ENCODE measurements at regions not wholly inside any gene's neighbourhood (a gene's known extent, or its start where the extent isn't known, plus 50 kb on each side); places are given as distances from the start of the nearest gene placed in this dataset.

DNA sequence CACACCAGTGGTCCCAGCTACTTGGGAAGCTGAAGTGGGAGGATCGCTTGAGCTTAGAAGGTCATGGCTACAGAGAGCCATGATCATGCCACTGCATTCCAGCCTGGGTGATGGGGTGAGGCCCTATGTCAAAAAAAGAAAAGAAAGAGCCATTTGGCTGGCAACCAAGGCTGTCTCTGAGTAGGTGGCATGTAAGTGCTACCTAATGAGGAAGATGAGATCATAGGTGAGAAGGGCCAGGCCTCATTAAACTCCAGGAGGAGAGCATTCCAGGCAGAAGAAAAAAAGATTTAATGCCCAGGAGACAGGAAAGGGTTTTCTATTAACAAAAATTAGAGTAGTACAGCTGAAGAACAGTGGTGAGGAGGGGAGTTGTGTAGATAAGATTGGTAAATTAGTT lies 103.4 kb upstream of the ZNF678 start:
- no peak for DNase-seq (ENCODE audit: low spot score)
- ATAC-seq (ENCODE audit: low FRiP score) = no peak
- TF ChIP-seq, protein P1, sequence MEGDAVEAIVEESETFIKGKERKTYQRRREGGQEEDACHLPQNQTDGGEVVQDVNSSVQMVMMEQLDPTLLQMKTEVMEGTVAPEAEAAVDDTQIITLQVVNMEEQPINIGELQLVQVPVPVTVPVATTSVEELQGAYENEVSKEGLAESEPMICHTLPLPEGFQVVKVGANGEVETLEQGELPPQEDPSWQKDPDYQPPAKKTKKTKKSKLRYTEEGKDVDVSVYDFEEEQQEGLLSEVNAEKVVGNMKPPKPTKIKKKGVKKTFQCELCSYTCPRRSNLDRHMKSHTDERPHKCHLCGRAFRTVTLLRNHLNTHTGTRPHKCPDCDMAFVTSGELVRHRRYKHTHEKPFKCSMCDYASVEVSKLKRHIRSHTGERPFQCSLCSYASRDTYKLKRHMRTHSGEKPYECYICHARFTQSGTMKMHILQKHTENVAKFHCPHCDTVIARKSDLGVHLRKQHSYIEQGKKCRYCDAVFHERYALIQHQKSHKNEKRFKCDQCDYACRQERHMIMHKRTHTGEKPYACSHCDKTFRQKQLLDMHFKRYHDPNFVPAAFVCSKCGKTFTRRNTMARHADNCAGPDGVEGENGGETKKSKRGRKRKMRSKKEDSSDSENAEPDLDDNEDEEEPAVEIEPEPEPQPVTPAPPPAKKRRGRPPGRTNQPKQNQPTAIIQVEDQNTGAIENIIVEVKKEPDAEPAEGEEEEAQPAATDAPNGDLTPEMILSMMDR (IDR thresholded peaks at IDR 0.05) = no peak

DNA sequence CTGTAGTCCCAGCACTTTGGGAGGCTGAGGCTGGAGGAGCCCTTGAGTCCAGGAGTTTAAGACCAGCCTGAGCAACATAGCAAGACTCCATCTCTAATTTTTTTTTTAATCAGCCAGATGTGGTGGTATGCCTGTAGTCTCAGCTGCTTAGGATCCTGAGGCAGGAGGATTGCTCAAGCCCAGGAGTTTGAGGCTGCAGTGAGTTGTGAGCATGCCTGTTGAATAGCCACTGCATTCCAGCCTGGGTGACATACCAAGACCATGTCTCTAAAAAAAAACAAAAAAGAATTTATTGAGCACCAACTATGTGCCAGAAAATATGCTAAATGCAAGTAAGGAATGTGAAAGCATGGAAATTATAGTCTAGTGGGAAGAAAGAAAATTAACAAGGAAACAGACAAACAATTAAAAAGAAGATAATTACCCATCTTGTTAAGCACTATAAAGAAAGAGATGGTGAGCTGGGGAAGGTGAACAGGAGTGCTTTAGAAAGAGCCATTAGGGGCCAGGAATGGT lies 104.0 kb upstream of the ZNF678 start:
- ATAC-seq (ENCODE audit: low FRiP score) (no peak), DNase-seq (ENCODE audit: low spot score) (no peak)
- TF ChIP-seq, protein P1 (IDR thresholded peaks at IDR 0.05) = no peak

DNA sequence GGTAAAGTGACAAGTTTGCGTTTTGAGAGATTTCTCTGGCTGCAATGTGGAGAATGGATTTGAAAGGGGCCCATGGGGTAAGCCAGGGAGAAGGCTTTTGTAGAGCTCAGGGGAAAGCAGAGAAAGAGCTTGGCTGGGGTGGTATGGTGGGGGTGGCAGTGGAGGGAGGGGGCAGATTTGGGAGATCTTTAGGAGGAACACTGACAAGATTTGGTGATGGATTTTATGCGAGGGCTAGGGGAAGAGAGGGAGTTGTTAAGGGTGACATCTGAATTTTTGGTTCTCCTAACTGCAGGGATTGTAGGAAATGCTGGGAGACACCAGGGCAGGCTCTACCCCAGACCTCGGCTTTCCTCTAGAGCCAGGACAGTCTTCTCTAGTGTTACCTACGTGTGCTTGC lies 108.7 kb upstream of the ZNF678 start:
- DNase-seq (ENCODE audit: low spot score) (no peak), ATAC-seq (ENCODE audit: low FRiP score) (no peak)

DNA sequence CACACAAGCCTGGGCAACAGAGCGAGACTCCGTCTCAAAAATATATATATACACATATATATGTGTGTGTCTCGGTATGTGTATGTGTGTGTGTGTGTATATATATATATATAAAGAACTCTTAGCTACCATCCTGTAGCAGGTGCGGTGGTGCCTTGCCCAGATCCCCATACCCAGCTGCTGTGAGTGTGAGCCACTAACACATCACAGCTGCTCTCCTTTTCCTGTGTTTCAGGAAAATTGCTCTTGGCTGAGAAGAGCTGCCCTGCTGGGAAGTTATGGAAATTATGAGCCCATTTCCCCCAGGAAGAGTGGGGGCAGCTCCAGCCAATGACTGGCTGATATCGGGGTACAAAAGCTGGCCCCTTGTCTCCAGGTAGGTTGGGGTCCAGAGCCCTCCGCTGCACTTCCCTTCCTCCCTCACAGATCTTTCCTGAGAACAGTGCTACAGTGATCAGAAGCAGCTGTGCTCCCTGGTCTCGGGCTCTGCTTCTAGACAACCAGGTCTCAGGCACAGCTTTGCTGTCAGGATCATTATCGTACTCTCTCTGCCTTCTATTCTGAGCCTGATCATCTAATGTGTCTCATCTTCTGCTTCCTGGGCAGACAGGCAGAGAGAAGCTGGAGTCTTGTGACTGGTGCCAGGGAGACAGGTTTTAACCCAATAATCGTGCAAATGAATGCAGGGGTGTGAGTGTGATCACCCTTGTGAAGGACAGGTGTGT lies 109.6 kb upstream of the ZNF678 start:
- TF ChIP-seq, protein P1 (IDR thresholded peaks at IDR 0.05) = no peak
- DNase-seq (ENCODE audit: low spot score) = no peak

More for the DNA sequence above, 108.7 kb upstream of the ZNF678 start:
- TF ChIP-seq, protein P1 (IDR thresholded peaks at IDR 0.05) = no peak

DNA sequence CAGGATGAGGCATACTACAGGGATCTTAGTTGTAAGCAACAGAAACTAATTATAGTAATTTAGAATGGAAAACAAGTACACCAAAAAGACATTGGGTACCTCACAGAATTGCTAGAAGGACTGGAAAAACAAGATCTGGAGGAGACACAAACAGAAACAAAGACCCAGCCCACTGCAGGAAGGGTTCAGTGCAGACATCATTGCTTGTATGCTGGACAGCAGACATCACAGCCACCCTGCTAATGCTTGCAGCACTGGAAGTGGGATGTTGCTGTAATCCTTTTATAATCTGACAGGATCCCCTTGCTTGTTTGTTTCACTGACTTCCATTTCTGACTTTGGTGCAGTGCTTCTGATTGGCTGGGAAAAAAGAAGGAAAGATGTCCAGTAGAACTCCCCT lies 111.4 kb upstream of the ZNF678 start:
- no peak for DNase-seq (ENCODE audit: low spot score)
- no peak for ATAC-seq (ENCODE audit: low FRiP score)
- TF ChIP-seq, protein P1 (IDR thresholded peaks at IDR 0.05) = no peak

More for the DNA sequence above, 109.6 kb upstream of the ZNF678 start:
- no peak for ATAC-seq (ENCODE audit: low FRiP score)

DNA sequence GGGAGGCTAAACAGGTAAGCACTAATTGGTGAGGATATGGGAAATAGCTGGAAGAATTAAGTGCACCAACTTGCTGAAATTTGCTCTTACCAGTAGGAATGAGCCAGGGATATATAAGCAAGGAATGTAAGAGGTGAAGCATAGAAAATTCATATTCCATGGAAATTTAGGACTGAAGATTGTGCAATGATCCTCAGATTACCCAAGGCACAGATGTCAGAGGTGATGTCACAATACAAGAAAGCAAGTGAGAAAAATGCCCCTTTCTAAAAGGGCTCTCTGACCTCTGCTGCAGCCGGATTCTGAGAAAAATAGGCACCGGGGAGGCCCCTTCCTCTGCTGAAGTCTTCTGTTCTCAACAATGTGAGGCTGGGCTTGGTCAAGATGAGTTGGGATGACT lies 112.3 kb upstream of the ZNF678 start:
- ATAC-seq (ENCODE audit: low FRiP score) = no peak
- no peak for DNase-seq (ENCODE audit: low spot score)
- TF ChIP-seq, protein P1 (IDR thresholded peaks at IDR 0.05) = no peak

DNA sequence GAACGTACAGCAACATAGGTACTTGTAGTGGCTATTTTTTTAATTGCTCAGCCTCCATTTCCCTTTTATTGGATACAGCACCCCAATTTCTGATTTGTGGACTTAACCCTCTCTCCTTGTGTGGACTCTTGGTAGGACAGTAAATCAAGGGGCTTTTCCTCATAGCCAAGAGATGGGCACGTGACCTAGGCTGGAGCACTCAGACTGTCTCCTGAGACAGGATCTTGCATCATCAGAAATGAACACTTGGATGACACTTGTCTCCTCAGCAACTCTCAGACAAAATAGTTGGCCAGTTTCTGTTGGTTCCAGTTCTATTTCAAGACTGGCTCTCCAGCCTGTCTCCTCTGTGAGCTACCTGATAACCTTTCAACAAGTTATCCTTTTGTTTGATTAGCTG lies 112.9 kb upstream of the ZNF678 start:
- TF ChIP-seq, protein P1 (IDR thresholded peaks at IDR 0.05) = no peak

More for the DNA sequence above, 112.9 kb upstream of the ZNF678 start:
- ATAC-seq (ENCODE audit: low FRiP score) (no peak), DNase-seq (ENCODE audit: low spot score) (no peak)

Data from omental fat pad (tissue), 3 donors.